GM12864 (cell line): ENCODE measurements at regions not wholly inside any gene's neighbourhood (a gene's known extent, or its start where the extent isn't known, plus 50 kb on each side); places are given as distances from the start of the nearest gene placed in this dataset.

Experiments used
- DNase-seq: peaks from one replicate; pipeline ENCODE4 v3.0.0-alpha.2; 2011; ENCODE audit warnings: low read depth
- H3K4me3 ChIP-seq: 2 replicates; pipeline ENCODE4 v1.5.1; 2011; ENCODE audit warnings: mild to moderate bottlenecking, low read depth, low read length, control low read depth
- TF ChIP-seq, protein P1 (sequence below): IDR thresholded peaks from 2 replicates; pipeline ENCODE4 v1.5.1; 2011; ENCODE audit warnings: low read depth, mild to moderate bottlenecking, moderate library complexity, low read length, control low read depth, inconsistent platforms; ENCODE audit errors: missing control alignments

DNA sequence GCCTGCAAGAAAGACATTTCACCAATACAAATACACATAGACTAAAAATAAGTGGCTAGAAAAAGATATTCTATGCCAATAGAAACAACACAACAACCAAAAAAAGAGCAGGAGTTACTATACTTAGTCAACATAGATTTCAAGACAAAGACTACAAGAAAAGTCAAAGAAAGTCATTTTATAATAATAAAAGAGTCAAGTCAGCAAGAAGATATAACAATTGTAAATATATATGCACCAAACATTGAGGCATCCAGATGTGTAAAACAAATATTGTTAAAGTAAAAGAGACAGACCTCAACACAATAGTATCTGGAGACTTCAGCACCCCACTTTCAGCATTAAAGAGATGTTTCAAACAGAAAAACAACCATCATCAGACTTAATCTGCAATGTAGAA lies 104.6 kb downstream of the AMY1C start:
- TF ChIP-seq, protein P1, sequence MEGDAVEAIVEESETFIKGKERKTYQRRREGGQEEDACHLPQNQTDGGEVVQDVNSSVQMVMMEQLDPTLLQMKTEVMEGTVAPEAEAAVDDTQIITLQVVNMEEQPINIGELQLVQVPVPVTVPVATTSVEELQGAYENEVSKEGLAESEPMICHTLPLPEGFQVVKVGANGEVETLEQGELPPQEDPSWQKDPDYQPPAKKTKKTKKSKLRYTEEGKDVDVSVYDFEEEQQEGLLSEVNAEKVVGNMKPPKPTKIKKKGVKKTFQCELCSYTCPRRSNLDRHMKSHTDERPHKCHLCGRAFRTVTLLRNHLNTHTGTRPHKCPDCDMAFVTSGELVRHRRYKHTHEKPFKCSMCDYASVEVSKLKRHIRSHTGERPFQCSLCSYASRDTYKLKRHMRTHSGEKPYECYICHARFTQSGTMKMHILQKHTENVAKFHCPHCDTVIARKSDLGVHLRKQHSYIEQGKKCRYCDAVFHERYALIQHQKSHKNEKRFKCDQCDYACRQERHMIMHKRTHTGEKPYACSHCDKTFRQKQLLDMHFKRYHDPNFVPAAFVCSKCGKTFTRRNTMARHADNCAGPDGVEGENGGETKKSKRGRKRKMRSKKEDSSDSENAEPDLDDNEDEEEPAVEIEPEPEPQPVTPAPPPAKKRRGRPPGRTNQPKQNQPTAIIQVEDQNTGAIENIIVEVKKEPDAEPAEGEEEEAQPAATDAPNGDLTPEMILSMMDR: no peak
- H3K4me3 ChIP-seq: no peak overlapping the region

DNA sequence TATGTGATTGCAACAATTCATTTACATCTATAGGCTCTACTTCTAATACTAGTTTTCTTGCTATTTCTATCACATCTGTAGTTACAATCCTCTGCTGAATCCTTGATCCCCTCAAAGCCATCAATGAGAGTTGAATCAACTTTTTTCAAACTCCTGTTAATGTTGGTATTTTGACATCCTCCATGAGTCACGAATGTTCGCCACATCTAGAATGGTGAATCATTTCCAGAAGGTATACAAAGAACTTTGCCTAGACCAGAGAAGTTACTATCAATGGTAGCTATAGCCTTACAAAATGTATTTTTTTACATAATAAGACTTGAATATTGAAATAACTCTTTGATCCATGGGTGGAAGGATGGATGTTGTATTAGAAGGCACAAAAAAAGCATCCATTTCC lies 110.0 kb downstream of the AMY1C start:
- no peak overlapping the region for H3K4me3 ChIP-seq
- TF ChIP-seq, protein P1: no peak
- DNase-seq: no peak

More for the DNA sequence above, 104.6 kb downstream of the AMY1C start:
- no peak for DNase-seq

DNA sequence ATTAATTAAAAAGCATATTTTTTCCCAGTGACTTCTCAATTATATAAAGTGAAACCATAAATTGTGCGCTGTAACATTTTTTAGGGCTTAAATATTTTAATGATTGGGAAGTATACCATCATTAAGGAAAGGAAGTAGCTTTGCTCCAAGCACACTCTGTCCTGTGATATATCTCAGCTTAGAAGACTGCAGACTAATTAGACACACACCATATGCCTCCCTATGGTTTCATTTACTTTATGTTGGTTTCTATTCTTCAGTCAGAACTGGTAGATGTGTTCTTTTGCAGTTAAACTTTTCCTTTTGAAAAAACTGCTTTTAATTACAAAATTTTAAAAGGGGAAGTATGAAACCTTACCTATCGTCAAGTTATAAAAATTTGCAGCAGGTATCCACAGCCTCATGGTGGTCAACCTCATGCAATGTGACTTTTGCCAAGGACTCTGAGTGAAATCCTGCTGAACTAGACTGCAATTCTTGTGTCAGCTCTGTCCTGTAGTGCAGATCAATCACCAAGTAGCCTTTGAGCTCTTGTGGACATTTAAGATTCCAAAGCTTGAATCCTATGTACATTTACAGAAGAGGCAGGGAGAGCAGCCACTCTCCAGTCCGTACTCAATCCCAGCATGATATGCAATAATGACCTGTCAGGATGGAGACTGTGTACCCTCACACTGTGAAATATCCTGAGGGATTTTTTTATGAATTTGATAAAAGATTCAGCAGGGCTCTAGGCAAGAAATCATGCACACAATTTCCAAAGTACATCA lies 149.1 kb downstream of the AMY1C start:
- DNase-seq: no peak
- H3K4me3 ChIP-seq: no peak overlapping the region
- TF ChIP-seq, protein P1: no peak

DNA sequence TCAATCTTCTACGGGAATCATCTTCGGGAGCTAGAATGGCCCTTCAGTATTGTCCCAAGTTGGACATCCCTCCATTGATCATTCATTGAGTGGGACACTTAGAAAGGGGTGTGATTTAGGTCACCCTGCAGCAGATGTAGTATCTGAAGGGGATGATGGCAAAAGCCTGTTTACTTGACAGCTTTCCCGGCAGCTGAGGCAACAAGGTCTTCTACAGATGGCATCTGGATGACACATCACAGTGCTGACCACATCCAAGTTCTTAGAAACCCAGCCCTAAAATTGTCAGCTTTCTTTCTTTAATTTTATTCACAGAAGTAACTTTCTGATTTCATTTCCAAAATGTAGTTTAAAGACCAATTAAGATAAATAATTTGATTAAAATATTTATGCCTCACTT lies 150.3 kb downstream of the AMY1C start:
- no peak for DNase-seq
- no peak overlapping the region for H3K4me3 ChIP-seq
- TF ChIP-seq, protein P1: no peak

DNA sequence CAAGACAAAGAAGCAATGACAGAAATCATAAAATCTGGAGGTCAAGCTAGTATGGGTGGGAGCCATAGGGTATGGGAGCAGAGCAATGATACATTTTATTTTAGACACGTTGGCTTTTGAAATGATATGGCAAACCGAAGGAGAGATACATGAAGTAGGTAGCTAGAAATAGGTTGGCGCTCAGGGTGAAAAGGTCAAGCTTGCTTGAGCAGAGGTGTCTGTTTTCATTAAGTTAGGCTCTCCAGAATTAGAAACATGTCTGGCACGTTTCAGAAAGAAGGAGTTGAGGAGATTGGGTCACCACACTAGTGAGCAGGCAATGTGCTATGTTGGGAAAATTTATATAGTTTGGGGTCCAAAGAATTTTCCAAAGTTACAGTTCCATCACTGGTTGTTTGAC lies 151.4 kb downstream of the AMY1C start:
- TF ChIP-seq, protein P1: no peak
- DNase-seq: no peak
- H3K4me3 ChIP-seq: no peak overlapping the region

DNA sequence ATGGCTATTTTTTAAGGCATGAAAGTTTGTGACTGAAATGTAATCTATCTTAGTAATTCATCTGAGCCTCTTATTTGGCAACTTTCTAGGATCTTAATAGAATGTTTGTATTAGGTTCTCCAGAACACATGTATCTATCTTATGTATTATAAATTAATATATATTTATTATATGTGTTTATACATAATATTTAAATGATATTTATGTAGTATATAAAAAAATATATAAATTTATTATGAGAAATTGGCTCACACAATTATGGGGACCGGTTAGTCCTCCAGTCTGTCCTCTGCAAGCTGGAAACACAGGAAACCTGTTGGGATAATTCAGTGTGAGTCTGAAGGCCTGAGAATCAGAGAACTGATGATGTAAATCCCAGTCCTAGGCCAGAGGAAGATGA lies 155.7 kb downstream of the AMY1C start:
- TF ChIP-seq, protein P1: no peak
- no peak overlapping the region for H3K4me3 ChIP-seq
- no peak for DNase-seq

DNA sequence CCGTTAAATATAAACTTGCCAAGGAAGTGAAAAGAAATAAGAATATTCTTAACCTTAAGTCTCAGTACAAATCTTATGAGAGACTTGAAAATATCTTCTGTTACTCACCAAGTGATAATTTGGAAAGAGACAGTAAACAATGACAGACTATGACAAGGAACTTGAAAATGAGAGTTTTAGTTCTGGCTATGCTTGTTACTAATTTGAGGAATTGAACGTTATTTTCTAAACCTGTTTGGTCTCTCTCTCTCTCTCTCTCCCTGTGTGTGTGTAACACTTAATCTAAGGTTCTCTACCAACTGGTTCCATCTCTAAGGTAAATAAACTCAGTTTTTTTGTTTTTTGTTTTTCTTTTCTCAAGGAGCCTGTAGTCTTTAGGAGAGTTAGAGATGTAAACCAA lies 161.8 kb downstream of the AMY1C start:
- no peak overlapping the region for H3K4me3 ChIP-seq
- DNase-seq: no peak
- TF ChIP-seq, protein P1: no peak
